ENCODE measurements at regions not wholly inside any gene's neighbourhood (a gene's known extent, or its start where the extent isn't known, plus 50 kb on each side); places are given as distances from the start of the nearest gene placed in this dataset.

DNA sequence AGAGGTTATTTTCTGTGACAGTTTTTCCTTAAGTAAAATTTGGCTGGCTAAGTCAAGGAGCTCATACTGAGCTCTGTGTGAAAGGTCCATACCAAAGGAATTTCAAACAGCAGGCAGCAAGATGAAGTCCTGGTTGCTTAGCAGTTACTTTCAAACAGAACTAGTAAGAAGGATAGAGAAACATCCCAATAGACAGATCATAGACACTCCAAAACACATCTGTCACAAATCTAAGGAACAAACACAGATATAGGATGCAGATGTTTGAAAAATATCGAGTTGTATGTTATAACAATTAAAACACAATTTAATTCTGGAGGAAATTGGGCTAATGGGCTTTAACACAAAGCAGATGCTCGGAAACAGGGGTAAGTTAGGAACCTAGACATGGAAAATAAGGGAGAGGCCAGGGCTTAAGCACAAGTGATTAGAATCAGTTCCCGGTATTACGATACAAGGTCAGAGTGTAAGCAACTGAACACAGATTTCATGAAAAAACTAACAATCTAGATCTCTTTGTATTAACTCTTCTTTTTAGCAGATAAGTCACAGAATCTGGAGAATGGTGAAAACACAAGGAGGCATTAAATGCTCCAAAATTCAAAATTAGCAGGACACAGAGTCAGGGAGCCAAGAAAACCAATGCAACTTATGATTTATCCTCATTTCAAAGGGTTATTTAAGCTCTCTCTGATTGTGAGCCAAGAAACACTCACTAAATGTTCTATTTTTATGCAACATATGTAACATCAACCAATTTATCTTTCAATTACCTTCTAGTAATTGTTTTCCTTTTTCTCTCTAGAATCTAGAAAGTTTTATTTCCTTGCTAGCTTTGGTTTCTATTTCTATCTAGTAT lies 1992.9 kb upstream of the PCDH20 start:
- TF ChIP-seq, protein P1, sequence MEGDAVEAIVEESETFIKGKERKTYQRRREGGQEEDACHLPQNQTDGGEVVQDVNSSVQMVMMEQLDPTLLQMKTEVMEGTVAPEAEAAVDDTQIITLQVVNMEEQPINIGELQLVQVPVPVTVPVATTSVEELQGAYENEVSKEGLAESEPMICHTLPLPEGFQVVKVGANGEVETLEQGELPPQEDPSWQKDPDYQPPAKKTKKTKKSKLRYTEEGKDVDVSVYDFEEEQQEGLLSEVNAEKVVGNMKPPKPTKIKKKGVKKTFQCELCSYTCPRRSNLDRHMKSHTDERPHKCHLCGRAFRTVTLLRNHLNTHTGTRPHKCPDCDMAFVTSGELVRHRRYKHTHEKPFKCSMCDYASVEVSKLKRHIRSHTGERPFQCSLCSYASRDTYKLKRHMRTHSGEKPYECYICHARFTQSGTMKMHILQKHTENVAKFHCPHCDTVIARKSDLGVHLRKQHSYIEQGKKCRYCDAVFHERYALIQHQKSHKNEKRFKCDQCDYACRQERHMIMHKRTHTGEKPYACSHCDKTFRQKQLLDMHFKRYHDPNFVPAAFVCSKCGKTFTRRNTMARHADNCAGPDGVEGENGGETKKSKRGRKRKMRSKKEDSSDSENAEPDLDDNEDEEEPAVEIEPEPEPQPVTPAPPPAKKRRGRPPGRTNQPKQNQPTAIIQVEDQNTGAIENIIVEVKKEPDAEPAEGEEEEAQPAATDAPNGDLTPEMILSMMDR (IDR thresholded peaks at IDR 0.05): no peak
- no peak for TF ChIP-seq JUN (CRISPR knock-in tag; IDR thresholded peaks at IDR 0.05)
- no peak for TF ChIP-seq TCF7 (CRISPR knock-in tag; IDR thresholded peaks at IDR 0.05; ENCODE audit: low read depth)
- TF ChIP-seq, protein P2, sequence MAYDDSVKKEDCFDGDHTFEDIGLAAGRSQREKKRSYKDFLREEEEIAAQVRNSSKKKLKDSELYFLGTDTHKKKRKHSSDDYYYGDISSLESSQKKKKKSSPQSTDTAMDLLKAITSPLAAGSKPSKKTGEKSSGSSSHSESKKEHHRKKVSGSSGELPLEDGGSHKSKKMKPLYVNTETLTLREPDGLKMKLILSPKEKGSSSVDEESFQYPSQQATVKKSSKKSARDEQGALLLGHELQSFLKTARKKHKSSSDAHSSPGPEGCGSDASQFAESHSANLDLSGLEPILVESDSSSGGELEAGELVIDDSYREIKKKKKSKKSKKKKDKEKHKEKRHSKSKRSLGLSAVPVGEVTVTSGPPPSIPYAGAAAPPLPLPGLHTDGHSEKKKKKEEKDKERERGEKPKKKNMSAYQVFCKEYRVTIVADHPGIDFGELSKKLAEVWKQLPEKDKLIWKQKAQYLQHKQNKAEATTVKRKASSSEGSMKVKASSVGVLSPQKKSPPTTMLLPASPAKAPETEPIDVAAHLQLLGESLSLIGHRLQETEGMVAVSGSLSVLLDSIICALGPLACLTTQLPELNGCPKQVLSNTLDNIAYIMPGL (CRISPR knock-in tag; IDR thresholded peaks at IDR 0.05): no peak
- no peak for TF ChIP-seq GABPB1 (CRISPR knock-in tag; IDR thresholded peaks at IDR 0.05)
- TF ChIP-seq ESRRA (CRISPR knock-in tag; IDR thresholded peaks at IDR 0.05; ENCODE audit: borderline replicate concordance): no peak
- TF ChIP-seq NR2C2 (CRISPR knock-in tag; IDR thresholded peaks at IDR 0.05): no peak
- TF ChIP-seq, protein P3, sequence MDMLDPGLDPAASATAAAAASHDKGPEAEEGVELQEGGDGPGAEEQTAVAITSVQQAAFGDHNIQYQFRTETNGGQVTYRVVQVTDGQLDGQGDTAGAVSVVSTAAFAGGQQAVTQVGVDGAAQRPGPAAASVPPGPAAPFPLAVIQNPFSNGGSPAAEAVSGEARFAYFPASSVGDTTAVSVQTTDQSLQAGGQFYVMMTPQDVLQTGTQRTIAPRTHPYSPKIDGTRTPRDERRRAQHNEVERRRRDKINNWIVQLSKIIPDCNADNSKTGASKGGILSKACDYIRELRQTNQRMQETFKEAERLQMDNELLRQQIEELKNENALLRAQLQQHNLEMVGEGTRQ (CRISPR knock-in tag; IDR thresholded peaks at IDR 0.05): no peak
- TF ChIP-seq SMAD3 (CRISPR knock-in tag; IDR thresholded peaks at IDR 0.05; ENCODE audit: borderline replicate concordance): no peak
- TF ChIP-seq NFYB (CRISPR knock-in tag; conservative IDR thresholded peaks at IDR 0.05; ENCODE audit: low read depth): no peak
- TF ChIP-seq EMX1 (CRISPR knock-in tag; IDR thresholded peaks at IDR 0.05): no peak
- no peak for TF ChIP-seq ZNF232 (CRISPR knock-in tag; IDR thresholded peaks at IDR 0.05)
- no peak for TF ChIP-seq SP1 (CRISPR knock-in tag; conservative IDR thresholded peaks at IDR 0.05)
- TF ChIP-seq HMGA2 (CRISPR knock-in tag; IDR thresholded peaks at IDR 0.05): no peak
